BE2C (cell line): ENCODE measurements at regions not wholly inside any gene's neighbourhood (a gene's known extent, or its start where the extent isn't known, plus 50 kb on each side); places are given as distances from the start of the nearest gene placed in this dataset.

Experiments
- DNase-seq: peaks from one replicate; pipeline ENCODE4 v3.0.0-alpha.2; 2020
- H3K27me3 ChIP-seq: fragments of 250-450 bp; sonication (Bioruptor Pico); 2 replicates; pipeline ENCODE4 v1.5.1; 2020; ENCODE audit warnings: mild to moderate bottlenecking
- H3K36me3 ChIP-seq: fragments of 250-450 bp; sonication (Bioruptor Pico); 2 replicates; pipeline ENCODE4 v1.5.1; 2020; ENCODE audit warnings: mild to moderate bottlenecking
- H3K4me1 ChIP-seq: fragments of 250-450 bp; sonication (Bioruptor Pico); 2 replicates; pipeline ENCODE4 v1.5.1; 2020
- H3K4me3 ChIP-seq: 2 replicates; pipeline ENCODE4 v1.5.1; 2011; ENCODE audit warnings: low read depth, low read length
- H3K9me3 ChIP-seq: fragments of 250-450 bp; sonication (Bioruptor Pico); 2 replicates; pipeline ENCODE4 v1.5.1; 2020
- TF ChIP-seq, protein P1 (sequence below): IDR thresholded peaks from 2 replicates; pipeline ENCODE4 v1.5.1; 2012; ENCODE audit warnings: mild to moderate bottlenecking, low read depth, low read length

GRCh38 chr15:80333261-80333660, 70.9 kb upstream of the ARNT2 start:
- no peaks in the 10 kb centered on the region for H3K4me1 ChIP-seq
- no peak overlapping the region for H3K4me3 ChIP-seq
- TF ChIP-seq, protein P1, sequence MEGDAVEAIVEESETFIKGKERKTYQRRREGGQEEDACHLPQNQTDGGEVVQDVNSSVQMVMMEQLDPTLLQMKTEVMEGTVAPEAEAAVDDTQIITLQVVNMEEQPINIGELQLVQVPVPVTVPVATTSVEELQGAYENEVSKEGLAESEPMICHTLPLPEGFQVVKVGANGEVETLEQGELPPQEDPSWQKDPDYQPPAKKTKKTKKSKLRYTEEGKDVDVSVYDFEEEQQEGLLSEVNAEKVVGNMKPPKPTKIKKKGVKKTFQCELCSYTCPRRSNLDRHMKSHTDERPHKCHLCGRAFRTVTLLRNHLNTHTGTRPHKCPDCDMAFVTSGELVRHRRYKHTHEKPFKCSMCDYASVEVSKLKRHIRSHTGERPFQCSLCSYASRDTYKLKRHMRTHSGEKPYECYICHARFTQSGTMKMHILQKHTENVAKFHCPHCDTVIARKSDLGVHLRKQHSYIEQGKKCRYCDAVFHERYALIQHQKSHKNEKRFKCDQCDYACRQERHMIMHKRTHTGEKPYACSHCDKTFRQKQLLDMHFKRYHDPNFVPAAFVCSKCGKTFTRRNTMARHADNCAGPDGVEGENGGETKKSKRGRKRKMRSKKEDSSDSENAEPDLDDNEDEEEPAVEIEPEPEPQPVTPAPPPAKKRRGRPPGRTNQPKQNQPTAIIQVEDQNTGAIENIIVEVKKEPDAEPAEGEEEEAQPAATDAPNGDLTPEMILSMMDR = no peak
- no peaks in the 10 kb centered on the region; the same call in 1 of the 2 replicates for H3K36me3 ChIP-seq
- peaks cover 10% of the 10 kb centered on the region; the same call in 1 of the 2 replicates for H3K27me3 ChIP-seq
- no peaks in the 10 kb centered on the region for H3K9me3 ChIP-seq
- DNase-seq = no peak

- H3K27me3 ChIP-seq = peaks cover 10% of the 10 kb centered on the region; the same call in 1 of the 2 replicates
These were observed 69.7 kb upstream of the ARNT2 start for GRCh38 chr15:80334521-80334920.

GRCh38 chr15:80339601-80340000, 64.6 kb upstream of the ARNT2 start:
- Histone ChIP-seq H3K9me3 (no peaks in the 10 kb centered on the region), H3K27me3 (peaks cover 22% of the 10 kb centered on the region), H3K4me1 (no peaks in the 10 kb centered on the region), H3K4me3 (no peak overlapping the region), H3K36me3 (no peaks in the 10 kb centered on the region)
- TF ChIP-seq, protein P1 = no peak
- no peak for DNase-seq

More at GRCh38 chr15:80334521-80334920, 69.7 kb upstream of the ARNT2 start:
- Histone ChIP-seq H3K9me3 (no peaks in the 10 kb centered on the region), H3K4me3 (no peak overlapping the region), H3K4me1 (no peaks in the 10 kb centered on the region), H3K36me3 (no peaks in the 10 kb centered on the region; the same call in 1 of the 2 replicates)
- TF ChIP-seq, protein P1 = no peak
- no peak for DNase-seq

DNA sequence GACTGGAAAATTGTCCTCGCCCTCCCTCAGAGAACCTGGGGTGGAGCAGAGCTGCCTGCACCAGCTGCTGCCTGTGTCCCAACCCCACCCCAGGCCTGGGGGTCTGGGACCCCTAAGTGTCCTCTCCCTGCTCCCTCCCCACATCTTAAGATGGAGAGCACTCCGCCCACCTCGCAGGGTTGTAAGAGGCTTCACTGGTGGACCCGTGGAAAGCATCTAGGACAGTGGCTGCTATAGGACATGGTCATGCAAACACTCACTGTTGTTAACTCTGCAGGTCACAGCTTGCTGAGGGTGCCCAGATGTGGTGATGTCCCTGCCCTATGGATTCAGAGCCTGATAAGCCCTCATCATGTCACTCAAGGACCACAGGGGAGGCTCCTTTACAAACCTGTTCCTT, 62.0 kb upstream of the ARNT2 start:
- Histone ChIP-seq H3K9me3 (no peaks in the 10 kb centered on the region), H3K4me3 (no peak overlapping the region), H3K27me3 (peaks cover 29% of the 10 kb centered on the region), H3K4me1 (no peaks in the 10 kb centered on the region), H3K36me3 (no peaks in the 10 kb centered on the region)
- no peak for DNase-seq
- TF ChIP-seq, protein P1 = no peak

- no peaks in the 10 kb centered on the region for H3K36me3 ChIP-seq
- no peaks in the 10 kb centered on the region for H3K9me3 ChIP-seq
- H3K4me3 ChIP-seq = no peak overlapping the region
- no peaks in the 10 kb centered on the region for H3K4me1 ChIP-seq
- peaks cover 31% of the 10 kb centered on the region for H3K27me3 ChIP-seq
- no peak for DNase-seq
- TF ChIP-seq, protein P1 = no peak
These were observed 60.6 kb upstream of the ARNT2 start for GRCh38 chr15:80343554-80343992.

DNA sequence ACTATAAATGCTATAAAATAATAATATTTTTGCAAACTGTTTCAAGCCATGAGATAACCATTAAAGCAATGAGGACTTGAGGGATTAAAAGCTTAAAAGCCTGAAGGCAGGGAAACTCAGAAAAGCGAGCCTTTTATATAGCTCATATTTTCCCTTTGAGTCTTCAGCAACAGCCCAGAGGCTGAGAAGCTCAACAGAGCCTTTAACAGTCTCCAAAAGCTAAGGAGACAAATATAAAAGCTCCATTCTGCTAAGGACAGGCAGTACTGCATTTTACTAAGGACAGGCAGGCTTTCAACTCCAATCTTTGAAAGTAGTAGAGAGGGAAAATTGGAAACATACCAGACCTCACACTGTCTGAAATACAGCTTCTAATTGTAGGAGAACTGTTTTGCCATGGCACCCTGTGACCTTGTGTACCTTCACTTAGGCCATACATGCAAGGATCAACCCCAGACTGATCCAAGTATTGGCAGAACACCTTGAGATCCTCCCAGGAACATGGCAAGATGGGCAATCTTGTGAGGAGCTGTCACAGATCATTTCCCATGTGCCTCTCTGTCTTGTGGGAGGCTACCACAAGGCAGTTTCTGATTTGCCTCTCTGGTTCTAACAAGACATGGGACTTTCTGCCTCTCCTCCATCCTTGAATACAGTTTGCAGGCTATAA, 53.1 kb upstream of the ARNT2 start:
- no peaks in the 10 kb centered on the region for H3K36me3 ChIP-seq
- no peaks in the 10 kb centered on the region for H3K9me3 ChIP-seq
- H3K4me1 ChIP-seq = no peaks in the 10 kb centered on the region
- TF ChIP-seq, protein P1 = no peak
- DNase-seq = no peak
- H3K4me3 ChIP-seq = no peak overlapping the region
- H3K27me3 ChIP-seq = peaks cover 28% of the 10 kb centered on the region
